ENCODE measurements at regions not wholly inside any gene's neighbourhood (a gene's known extent, or its start where the extent isn't known, plus 50 kb on each side); places are given as distances from the start of the nearest gene placed in this dataset.

DNA sequence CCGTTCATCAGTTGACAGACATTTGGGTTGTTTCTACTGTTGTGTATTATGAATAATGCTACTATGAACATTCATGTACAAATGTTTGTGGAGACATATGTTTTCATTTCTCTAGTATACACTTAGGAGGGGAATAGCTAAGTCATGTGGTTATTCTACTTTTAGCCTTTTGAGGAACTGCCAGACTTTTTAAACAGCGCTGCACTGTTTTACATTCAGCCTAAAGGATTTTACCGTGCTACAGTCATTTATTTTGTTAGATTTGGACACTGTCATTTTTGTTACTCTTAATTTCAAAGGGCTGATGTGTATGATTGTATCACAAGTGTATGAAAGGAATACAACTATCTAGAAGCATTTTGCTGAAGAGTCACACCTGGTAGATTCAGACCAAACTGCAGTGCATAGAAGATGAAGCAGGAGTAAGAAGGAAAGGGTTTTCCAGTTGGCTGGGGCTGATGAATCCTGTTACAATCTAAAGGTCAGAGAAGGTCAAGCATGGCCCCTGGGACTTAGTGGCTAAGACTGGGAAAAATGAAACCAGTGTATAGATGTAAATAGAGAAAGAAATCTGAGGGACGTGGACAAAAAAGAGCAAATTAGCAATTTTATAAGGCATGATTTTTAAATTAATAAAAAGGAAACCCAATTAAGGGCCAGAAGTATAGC, 509.7 kb downstream of the PSAT1 start:
- no peak overlapping the region for H3K27ac Mint-ChIP-seq (ENCODE audit: unreplicated experiment)
- no peak for DNase-seq (ENCODE audit: low spot score)
- H3K4me3 Mint-ChIP-seq (ENCODE audit: unreplicated experiment), result no peak overlapping the region
- TF ChIP-seq, protein P1, sequence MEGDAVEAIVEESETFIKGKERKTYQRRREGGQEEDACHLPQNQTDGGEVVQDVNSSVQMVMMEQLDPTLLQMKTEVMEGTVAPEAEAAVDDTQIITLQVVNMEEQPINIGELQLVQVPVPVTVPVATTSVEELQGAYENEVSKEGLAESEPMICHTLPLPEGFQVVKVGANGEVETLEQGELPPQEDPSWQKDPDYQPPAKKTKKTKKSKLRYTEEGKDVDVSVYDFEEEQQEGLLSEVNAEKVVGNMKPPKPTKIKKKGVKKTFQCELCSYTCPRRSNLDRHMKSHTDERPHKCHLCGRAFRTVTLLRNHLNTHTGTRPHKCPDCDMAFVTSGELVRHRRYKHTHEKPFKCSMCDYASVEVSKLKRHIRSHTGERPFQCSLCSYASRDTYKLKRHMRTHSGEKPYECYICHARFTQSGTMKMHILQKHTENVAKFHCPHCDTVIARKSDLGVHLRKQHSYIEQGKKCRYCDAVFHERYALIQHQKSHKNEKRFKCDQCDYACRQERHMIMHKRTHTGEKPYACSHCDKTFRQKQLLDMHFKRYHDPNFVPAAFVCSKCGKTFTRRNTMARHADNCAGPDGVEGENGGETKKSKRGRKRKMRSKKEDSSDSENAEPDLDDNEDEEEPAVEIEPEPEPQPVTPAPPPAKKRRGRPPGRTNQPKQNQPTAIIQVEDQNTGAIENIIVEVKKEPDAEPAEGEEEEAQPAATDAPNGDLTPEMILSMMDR (IDR thresholded peaks at IDR 0.05; ENCODE audit: unreplicated experiment), result no peak
- H3K9me3 Mint-ChIP-seq (ENCODE audit: unreplicated experiment), result no peaks in the 10 kb centered on the region
- H3K36me3 Mint-ChIP-seq (ENCODE audit: low read depth, unreplicated experiment), result no peaks in the 10 kb centered on the region
- no peaks in the 10 kb centered on the region for H3K27me3 Mint-ChIP-seq (ENCODE audit: unreplicated experiment)
- no peaks in the 10 kb centered on the region for H3K4me1 Mint-ChIP-seq (ENCODE audit: unreplicated experiment)

DNA sequence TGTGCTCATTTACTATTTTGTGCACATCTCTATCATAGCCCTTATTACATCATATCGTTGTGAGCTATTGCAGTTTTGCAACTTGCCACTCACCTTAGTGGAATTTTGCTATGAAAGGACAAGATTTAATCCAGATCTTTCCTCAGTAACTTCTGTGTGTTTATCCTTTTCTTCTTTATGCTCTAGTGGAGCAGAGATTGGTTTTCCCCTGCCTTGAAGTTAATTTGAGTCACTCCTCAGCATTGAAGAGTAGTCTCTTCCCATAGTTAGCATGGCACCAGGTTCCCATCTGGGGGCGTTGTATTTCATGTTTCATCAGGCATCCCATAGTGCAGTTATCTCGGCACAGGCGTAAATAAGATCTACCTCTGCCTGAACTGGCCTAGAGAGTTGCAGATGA, 510.4 kb downstream of the PSAT1 start:
- Mint-ChIP-seq H3K36me3 (ENCODE audit: low read depth, unreplicated experiment) (no peaks in the 10 kb centered on the region), H3K27ac (ENCODE audit: unreplicated experiment) (no peak overlapping the region), H3K27me3 (ENCODE audit: unreplicated experiment) (no peaks in the 10 kb centered on the region), H3K9me3 (ENCODE audit: unreplicated experiment) (no peaks in the 10 kb centered on the region), H3K4me3 (ENCODE audit: unreplicated experiment) (no peak overlapping the region), H3K4me1 (ENCODE audit: unreplicated experiment) (no peaks in the 10 kb centered on the region)
- TF ChIP-seq, protein P1 (IDR thresholded peaks at IDR 0.05; ENCODE audit: unreplicated experiment), result no peak
- no peak for DNase-seq (ENCODE audit: low spot score)

DNA sequence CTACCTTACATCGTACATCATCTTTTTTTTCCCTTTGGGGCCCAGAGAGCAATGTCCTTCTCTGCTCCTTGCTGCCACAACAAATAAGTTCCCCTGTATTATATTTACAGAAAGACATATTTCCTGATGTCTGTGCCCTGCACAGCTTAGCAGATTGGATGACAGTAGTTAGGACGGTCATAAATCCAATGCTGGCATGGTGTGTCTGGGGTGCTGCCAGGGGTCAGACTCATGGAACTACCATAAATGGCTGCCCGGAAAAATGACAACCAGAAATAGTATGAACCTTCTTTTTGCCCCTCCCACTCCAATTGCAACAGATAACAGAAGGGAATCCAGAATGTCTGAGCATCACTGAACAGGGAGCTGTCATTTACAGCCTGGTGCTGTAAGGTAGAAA, 511.1 kb downstream of the PSAT1 start:
- no peak for DNase-seq (ENCODE audit: low spot score)
- no peaks in the 10 kb centered on the region for H3K36me3 Mint-ChIP-seq (ENCODE audit: low read depth, unreplicated experiment)
- no peaks in the 10 kb centered on the region for H3K4me1 Mint-ChIP-seq (ENCODE audit: unreplicated experiment)
- H3K9me3 Mint-ChIP-seq (ENCODE audit: unreplicated experiment), result no peaks in the 10 kb centered on the region
- H3K4me3 Mint-ChIP-seq (ENCODE audit: unreplicated experiment), result no peak overlapping the region
- no peaks in the 10 kb centered on the region for H3K27me3 Mint-ChIP-seq (ENCODE audit: unreplicated experiment)
- TF ChIP-seq, protein P1 (IDR thresholded peaks at IDR 0.05; ENCODE audit: unreplicated experiment), result no peak
- H3K27ac Mint-ChIP-seq (ENCODE audit: unreplicated experiment), result no peak overlapping the region

DNA sequence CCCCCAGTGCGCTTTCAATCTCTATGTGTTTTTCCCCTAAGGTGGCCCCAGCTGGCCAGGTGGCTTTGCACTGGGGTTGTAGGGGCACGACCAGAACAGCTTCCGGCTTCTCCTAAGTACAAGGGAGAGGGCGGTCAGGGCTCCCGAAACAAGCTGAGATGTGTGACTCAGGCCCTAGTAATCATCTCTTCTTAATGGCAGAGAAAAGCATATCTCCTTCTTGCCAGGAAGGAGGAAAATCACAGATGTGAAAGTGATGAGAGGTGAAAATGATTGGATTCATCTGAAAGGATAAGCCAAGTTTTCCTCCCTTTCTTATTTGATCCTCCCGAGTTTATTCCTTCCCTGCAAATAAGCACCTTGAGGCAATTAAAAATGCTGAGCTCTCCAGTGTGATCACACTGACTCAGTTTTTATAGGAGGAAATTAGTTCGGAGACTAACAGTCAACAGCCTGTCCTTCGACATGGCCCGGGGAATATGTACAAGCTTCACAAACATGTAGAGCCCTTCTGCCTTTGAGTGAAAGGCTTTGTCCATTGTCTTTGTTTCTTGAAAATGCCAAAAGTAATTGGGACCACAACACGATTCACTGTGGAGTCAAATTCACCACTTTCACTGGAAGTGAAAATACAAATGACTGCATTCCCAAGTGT, 514.8 kb downstream of the PSAT1 start:
- Mint-ChIP-seq H3K27ac (ENCODE audit: unreplicated experiment) (no peak overlapping the region), H3K36me3 (ENCODE audit: low read depth, unreplicated experiment) (no peaks in the 10 kb centered on the region), H3K4me1 (ENCODE audit: unreplicated experiment) (no peaks in the 10 kb centered on the region), H3K27me3 (ENCODE audit: unreplicated experiment) (no peaks in the 10 kb centered on the region), H3K4me3 (ENCODE audit: unreplicated experiment) (no peak overlapping the region), H3K9me3 (ENCODE audit: unreplicated experiment) (no peaks in the 10 kb centered on the region)
- DNase-seq (ENCODE audit: low spot score), result no peak
- TF ChIP-seq, protein P1 (IDR thresholded peaks at IDR 0.05; ENCODE audit: unreplicated experiment), result no peak

DNA sequence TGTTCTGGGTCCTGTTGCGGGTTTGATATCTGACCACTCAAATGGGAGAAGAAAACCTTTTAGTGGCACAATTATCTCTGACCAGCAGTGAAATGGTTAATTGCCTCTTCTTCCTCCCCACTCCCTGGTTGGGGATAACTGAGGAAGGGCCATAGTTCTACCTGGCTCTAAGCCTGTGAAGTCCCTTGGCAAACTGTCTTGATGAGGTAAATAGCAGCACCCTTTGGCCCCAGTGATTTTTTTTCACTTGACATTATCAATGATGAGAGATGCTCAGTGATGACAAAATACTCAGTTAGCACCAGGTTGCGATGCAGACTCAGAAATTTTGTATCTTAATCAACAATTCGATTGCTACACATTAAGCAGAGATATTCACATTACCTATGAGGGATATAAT, 515.7 kb downstream of the PSAT1 start:
- Mint-ChIP-seq H3K9me3 (ENCODE audit: unreplicated experiment) (no peaks in the 10 kb centered on the region), H3K36me3 (ENCODE audit: low read depth, unreplicated experiment) (no peaks in the 10 kb centered on the region), H3K27me3 (ENCODE audit: unreplicated experiment) (no peaks in the 10 kb centered on the region), H3K27ac (ENCODE audit: unreplicated experiment) (no peak overlapping the region), H3K4me1 (ENCODE audit: unreplicated experiment) (no peaks in the 10 kb centered on the region), H3K4me3 (ENCODE audit: unreplicated experiment) (no peak overlapping the region)
- TF ChIP-seq, protein P1 (IDR thresholded peaks at IDR 0.05; ENCODE audit: unreplicated experiment), result no peak
- DNase-seq (ENCODE audit: low spot score), result no peak
